ENCODE measurements at regions not wholly inside any gene's neighbourhood (a gene's known extent, or its start where the extent isn't known, plus 50 kb on each side); places are given as distances from the start of the nearest gene placed in this dataset.

- TF ChIP-seq, protein P1, sequence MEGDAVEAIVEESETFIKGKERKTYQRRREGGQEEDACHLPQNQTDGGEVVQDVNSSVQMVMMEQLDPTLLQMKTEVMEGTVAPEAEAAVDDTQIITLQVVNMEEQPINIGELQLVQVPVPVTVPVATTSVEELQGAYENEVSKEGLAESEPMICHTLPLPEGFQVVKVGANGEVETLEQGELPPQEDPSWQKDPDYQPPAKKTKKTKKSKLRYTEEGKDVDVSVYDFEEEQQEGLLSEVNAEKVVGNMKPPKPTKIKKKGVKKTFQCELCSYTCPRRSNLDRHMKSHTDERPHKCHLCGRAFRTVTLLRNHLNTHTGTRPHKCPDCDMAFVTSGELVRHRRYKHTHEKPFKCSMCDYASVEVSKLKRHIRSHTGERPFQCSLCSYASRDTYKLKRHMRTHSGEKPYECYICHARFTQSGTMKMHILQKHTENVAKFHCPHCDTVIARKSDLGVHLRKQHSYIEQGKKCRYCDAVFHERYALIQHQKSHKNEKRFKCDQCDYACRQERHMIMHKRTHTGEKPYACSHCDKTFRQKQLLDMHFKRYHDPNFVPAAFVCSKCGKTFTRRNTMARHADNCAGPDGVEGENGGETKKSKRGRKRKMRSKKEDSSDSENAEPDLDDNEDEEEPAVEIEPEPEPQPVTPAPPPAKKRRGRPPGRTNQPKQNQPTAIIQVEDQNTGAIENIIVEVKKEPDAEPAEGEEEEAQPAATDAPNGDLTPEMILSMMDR (IDR thresholded peaks at IDR 0.05) = no peak
- TF ChIP-seq ELF1 (IDR thresholded peaks at IDR 0.05) = no peak
- no peak for TF ChIP-seq EZH2phosphoT487 (IDR thresholded peaks at IDR 0.05; ENCODE audit: borderline replicate concordance, low read depth)
- TF ChIP-seq TAF1 (IDR thresholded peaks at IDR 0.05; ENCODE audit: borderline replicate concordance, low read depth, low read length) = no peak
- TF ChIP-seq, protein P2, sequence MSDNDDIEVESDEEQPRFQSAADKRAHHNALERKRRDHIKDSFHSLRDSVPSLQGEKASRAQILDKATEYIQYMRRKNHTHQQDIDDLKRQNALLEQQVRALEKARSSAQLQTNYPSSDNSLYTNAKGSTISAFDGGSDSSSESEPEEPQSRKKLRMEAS (IDR thresholded peaks at IDR 0.05; ENCODE audit: low read depth) = no peak
- TF ChIP-seq GABPA (IDR thresholded peaks at IDR 0.05; ENCODE audit: low read depth) = no peak
- TF ChIP-seq CHD2 (IDR thresholded peaks at IDR 0.05; ENCODE audit: low read length, partially characterized antibody) = no peak
- TF ChIP-seq EP300 (IDR thresholded peaks at IDR 0.05; ENCODE audit: borderline replicate concordance in 1 of 2, low read depth in 1 of 2, low read length in 1 of 2) = no peak
Measured at GRCh38 chr17:69783865-69784264, 291.2 kb upstream of the KCNJ16 start.

Data from SK-N-SH (cell line).